ENCODE measurements at regions not wholly inside any gene's neighbourhood (a gene's known extent, or its start where the extent isn't known, plus 50 kb on each side); places are given as distances from the start of the nearest gene placed in this dataset.

DNA sequence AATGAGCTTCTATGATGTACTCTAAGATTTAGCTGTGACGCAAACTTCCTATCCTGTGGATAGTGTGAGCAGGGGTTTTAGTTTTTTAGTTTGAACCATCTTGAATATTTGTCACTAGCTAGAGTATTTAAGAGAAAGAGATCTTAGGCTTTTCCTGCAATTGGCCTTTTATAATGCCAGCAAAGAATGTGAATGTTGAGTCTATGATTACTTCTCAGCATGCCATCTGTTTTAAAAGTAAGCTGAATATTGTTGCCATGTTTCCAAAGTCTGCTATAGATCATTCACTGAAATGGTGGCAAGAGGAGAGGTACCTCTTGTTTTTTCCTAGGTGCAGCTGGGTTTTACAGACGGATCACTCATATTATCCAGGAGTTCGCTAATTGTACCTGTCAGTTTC is 1783.6 kb upstream of the FLRT2 start:
- TF ChIP-seq, protein P1, sequence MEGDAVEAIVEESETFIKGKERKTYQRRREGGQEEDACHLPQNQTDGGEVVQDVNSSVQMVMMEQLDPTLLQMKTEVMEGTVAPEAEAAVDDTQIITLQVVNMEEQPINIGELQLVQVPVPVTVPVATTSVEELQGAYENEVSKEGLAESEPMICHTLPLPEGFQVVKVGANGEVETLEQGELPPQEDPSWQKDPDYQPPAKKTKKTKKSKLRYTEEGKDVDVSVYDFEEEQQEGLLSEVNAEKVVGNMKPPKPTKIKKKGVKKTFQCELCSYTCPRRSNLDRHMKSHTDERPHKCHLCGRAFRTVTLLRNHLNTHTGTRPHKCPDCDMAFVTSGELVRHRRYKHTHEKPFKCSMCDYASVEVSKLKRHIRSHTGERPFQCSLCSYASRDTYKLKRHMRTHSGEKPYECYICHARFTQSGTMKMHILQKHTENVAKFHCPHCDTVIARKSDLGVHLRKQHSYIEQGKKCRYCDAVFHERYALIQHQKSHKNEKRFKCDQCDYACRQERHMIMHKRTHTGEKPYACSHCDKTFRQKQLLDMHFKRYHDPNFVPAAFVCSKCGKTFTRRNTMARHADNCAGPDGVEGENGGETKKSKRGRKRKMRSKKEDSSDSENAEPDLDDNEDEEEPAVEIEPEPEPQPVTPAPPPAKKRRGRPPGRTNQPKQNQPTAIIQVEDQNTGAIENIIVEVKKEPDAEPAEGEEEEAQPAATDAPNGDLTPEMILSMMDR (IDR thresholded peaks at IDR 0.05; ENCODE audit: extremely low read depth in 1 of 2, insufficient read depth in 1 of 2, low read depth in 1 of 2, low read length in 2 of 2): no peak
- TF ChIP-seq EZH2 (IDR thresholded peaks at IDR 0.05; ENCODE audit: borderline replicate concordance, low read depth, low read length, severe bottlenecking) (no peak), POLR2A (IDR thresholded peaks at IDR 0.05; ENCODE audit: low read depth, low read length) (no peak), POLR2AphosphoS5 (IDR thresholded peaks at IDR 0.05; ENCODE audit: insufficient read depth, low read depth, low read length) (no peak), JUN (IDR thresholded peaks at IDR 0.05; ENCODE audit: borderline replicate concordance, insufficient read depth, insufficient read length, low read depth) (no peak), GATA2 (IDR thresholded peaks at IDR 0.05; ENCODE audit: insufficient read depth, insufficient read length, low read depth, low read length) (no peak)
